ENCODE measurements at regions not wholly inside any gene's neighbourhood (a gene's known extent, or its start where the extent isn't known, plus 50 kb on each side); places are given as distances from the start of the nearest gene placed in this dataset.

GRCh38 chr3:95228416-95228815 is 1165.6 kb downstream of the NSUN3 start:
- no peak overlapping the region for H3K4me2 ChIP-seq (ENCODE audit: insufficient read depth in 1 of 2, low read depth in 2 of 2, low read length in 2 of 2)
- no peaks in the 10 kb centered on the region for H3K9me3 ChIP-seq (ENCODE audit: insufficient read depth in 2 of 2, low read depth in 1 of 2, low read length in 1 of 2)
- 95% methylated on average over 7 of the region's 7 CpGs; no CpG with 5 or more reads in 1 of the 2 experiments for WGBS, 2 experiments (ENCODE audit: extremely low coverage in 1 of 2, insufficient coverage in 1 of 2, insufficient read length in 1 of 2, insufficient replicate concordance in 2 of 2, low coverage in 1 of 2, low lambda C conversion rate in 2 of 2, missing lambda C conversion rate in 1 of 2)
- H3K4me3 ChIP-seq (ENCODE audit: extremely low read depth in 1 of 4, insufficient read depth in 2 of 4, low read depth in 3 of 4, low read length in 4 of 4), result no peak overlapping the region
- no peak overlapping the region for H4K8ac ChIP-seq (ENCODE audit: extremely low read depth, insufficient read depth, low read length)
- H3K23me2 ChIP-seq (ENCODE audit: low read depth, low read length), result no peaks in the 10 kb centered on the region
- H3K4me1 ChIP-seq (replicated peaks in 1 of 4; ENCODE audit: control insufficient read depth in 3 of 4, insufficient read depth in 4 of 4, low read length in 3 of 4), result no peaks in the 10 kb centered on the region
- POLR2A ChIA-PET (ENCODE audit: partially characterized antibody), result no interaction called here
- no peaks in the 10 kb centered on the region for H3K79me1 ChIP-seq (ENCODE audit: low read depth, low read length)
- DNase-seq (ENCODE audit: low read depth in 1 of 2, low spot score in 2 of 2) (no peak), FAIRE-seq (no peak)
- H3K4ac ChIP-seq (replicated peaks; ENCODE audit: insufficient read length, low read depth, low read length), result no peak overlapping the region
- H4K91ac ChIP-seq (replicated peaks; ENCODE audit: insufficient read length, low read length), result no peak overlapping the region
- H3K79me2 ChIP-seq (ENCODE audit: control insufficient read depth in 1 of 2, insufficient read depth in 2 of 2, low read length in 2 of 2), result no peaks in the 10 kb centered on the region
- no peak overlapping the region for H2BK5ac ChIP-seq (ENCODE audit: low read depth, low read length)
- H3K14ac ChIP-seq (ENCODE audit: insufficient read length), result no peak overlapping the region
- H2BK15ac ChIP-seq (ENCODE audit: low read length), result no peak overlapping the region
- no peaks in the 10 kb centered on the region for H4K20me1 ChIP-seq (replicated peaks in 1 of 2; ENCODE audit: control insufficient read depth in 1 of 2, insufficient read depth in 2 of 2, low read length in 2 of 2)
- H3K27ac ChIP-seq (ENCODE audit: low read depth, low read length), result no peak overlapping the region
- H3K9ac ChIP-seq (replicated peaks in 1 of 4; ENCODE audit: extremely low read depth in 1 of 4, low read depth in 3 of 4, low read length in 3 of 4), result no peak overlapping the region
- H2AK5ac ChIP-seq (ENCODE audit: low read depth, low read length), result no peak overlapping the region
- H2AFZ ChIP-seq (ENCODE audit: low read length), result no peak overlapping the region
- CTCF ChIA-PET (ENCODE audit: partially characterized antibody), result interaction anchor here (0.6 kb wide), 1 partner anchor 400 kb away, joined by 3 read pairs; no protein-coding TSS in a partner anchor
- H3K23ac ChIP-seq (ENCODE audit: insufficient read length), result no peak overlapping the region
- no peaks in the 10 kb centered on the region for H3K36me3 ChIP-seq (ENCODE audit: control insufficient read depth in 2 of 4, insufficient read depth in 4 of 4, low read length in 3 of 4)
- H3K27me3 ChIP-seq (replicated peaks in 1 of 4; ENCODE audit: control insufficient read depth in 3 of 4, extremely low read depth in 1 of 4, insufficient read depth in 3 of 4, low read length in 3 of 4), result no peaks in the 10 kb centered on the region
- no peak overlapping the region for H4K5ac ChIP-seq (ENCODE audit: insufficient read length, low read depth, low read length)
- H3K18ac ChIP-seq (ENCODE audit: extremely low read depth, low read length), result no peak overlapping the region
- H2BK12ac ChIP-seq (ENCODE audit: low read depth, low read length), result no peak overlapping the region
- no peak overlapping the region for H2BK20ac ChIP-seq (ENCODE audit: low read length)
- no peak overlapping the region for H3K56ac ChIP-seq (replicated peaks; ENCODE audit: insufficient read length, low read depth, low read length)
- no peak overlapping the region for H2BK120ac ChIP-seq (replicated peaks; ENCODE audit: low read depth, low read length)
- TF ChIP-seq MAFK (IDR thresholded peaks at IDR 0.05; ENCODE audit: low read depth, low read length), result no peak
- no peak for TF ChIP-seq SP2 (IDR thresholded peaks at IDR 0.05; ENCODE audit: low read length)
- TF ChIP-seq PHF8 (conservative IDR thresholded peaks at IDR 0.05; ENCODE audit: low read depth, low read length), result no peak
- no peak for TF ChIP-seq BACH1 (IDR thresholded peaks at IDR 0.05; ENCODE audit: low read length)
- no peak for TF ChIP-seq GABPA (IDR thresholded peaks at IDR 0.05; ENCODE audit: borderline replicate concordance, insufficient read depth, low read length)
- no peak for TF ChIP-seq TBP (IDR thresholded peaks at IDR 0.05; ENCODE audit: low read depth, low read length)

All from H1 (cell line).